Vagina (tissue), 2 donors: ENCODE measurements at regions not wholly inside any gene's neighbourhood (a gene's known extent, or its start where the extent isn't known, plus 50 kb on each side); places are given as distances from the start of the nearest gene placed in this dataset.

Experiments used
- DNase-seq, 2 donors: peaks; one replicate each; pipeline ENCODE4 v3.0.0-alpha.2; 2017; ENCODE audit errors: extremely low spot score in 2 of 2
- H3K27ac ChIP-seq: fragments of 200-600 bp; sonication (generic); one replicate; pipeline ENCODE4 v1.5.1; 2019
- H3K27me3 ChIP-seq: fragments of 200-600 bp; sonication (generic); one replicate; pipeline ENCODE4 v1.5.1; 2019
- H3K36me3 ChIP-seq, 2 donors: fragments of 200-600 bp; sonication (generic); one replicate each; pipeline ENCODE4 v1.5.1; 2017 to 2019
- H3K4me1 ChIP-seq: fragments of 200-600 bp; sonication (generic); one replicate; pipeline ENCODE4 v1.5.1; 2019
- H3K4me3 ChIP-seq, 2 donors: fragments of 200-600 bp; sonication (generic); 1 replicate in 1 of 2; 2 replicates in 1 of 2; pipeline ENCODE4 v1.5.1; 2016 to 2019
- H3K9me3 ChIP-seq: fragments of 200-600 bp; sonication (generic); one replicate; pipeline ENCODE4 v1.5.1; 2019
- CTCF ChIP-seq, 3 experiments: fragments of 450-650 bp in 2 of 3; fragments of 200-600 bp in 1 of 3; sonication (generic) in 1 of 3; IDR thresholded peaks; one replicate each; pipeline ENCODE4 v1.5.1; 2017 to 2019; ENCODE audit warnings: antibody characterized with exemption in 3 of 3, mild to moderate bottlenecking in 2 of 3, moderate library complexity in 2 of 3
- POLR2A ChIP-seq, 2 donors: fragments of 450-650 bp; IDR thresholded peaks; one replicate each; pipeline ENCODE4 v1.6.1; 2017; ENCODE audit warnings: antibody characterized with exemption in 2 of 2, mild to moderate bottlenecking in 2 of 2, moderate library complexity in 2 of 2
- POLR2AphosphoS5 ChIP-seq, 2 donors: sonication (generic); formaldehyde crosslinking; IDR thresholded peaks; one replicate each; pipeline ENCODE4 v1.9.0; 2017; ENCODE audit warnings: antibody characterized with exemption in 2 of 2, mild to moderate bottlenecking in 2 of 2, low read depth in 1 of 2; ENCODE audit not compliant: insufficient read depth in 1 of 2
- intact Hi-C: fragments of 100-400 bp; cut with DNase I; formaldehyde crosslinking; loops from one replicate; pipeline ENCODE4 v1.15.1; 2023

- DNase-seq = no peak
- intact Hi-C loops = no loop called here
- Histone ChIP-seq H3K36me3 (no peaks in the 10 kb centered on the region), H3K4me1 (no peaks in the 10 kb centered on the region), H3K9me3 (no peaks in the 10 kb centered on the region), H3K27ac (no peak overlapping the region), H3K4me3 (no peak overlapping the region), H3K27me3 (no peaks in the 10 kb centered on the region)
- no peak for TF ChIP-seq CTCF (IDR thresholded peaks at IDR 0.05)
- no peak for TF ChIP-seq POLR2A (IDR thresholded peaks at IDR 0.05)
- TF ChIP-seq POLR2AphosphoS5 (IDR thresholded peaks at IDR 0.05; ENCODE audit: insufficient read depth in 1 of 2, low read depth in 1 of 2) = no peak
Observed at GRCh38 chr15:96038131-96038530, 292.4 kb upstream of the NR2F2 start.

GRCh38 chr15:96038650-96039049, 291.9 kb upstream of the NR2F2 start:
- no peak overlapping the region for H3K4me3 ChIP-seq
- H3K4me1 ChIP-seq = no peaks in the 10 kb centered on the region
- intact Hi-C loops = no loop called here
- H3K9me3 ChIP-seq = no peaks in the 10 kb centered on the region
- H3K27me3 ChIP-seq = no peaks in the 10 kb centered on the region
- H3K27ac ChIP-seq = no peak overlapping the region
- no peak for TF ChIP-seq POLR2AphosphoS5 (IDR thresholded peaks at IDR 0.05; ENCODE audit: insufficient read depth in 1 of 2, low read depth in 1 of 2)
- no peak for TF ChIP-seq CTCF (IDR thresholded peaks at IDR 0.05)
- TF ChIP-seq POLR2A (IDR thresholded peaks at IDR 0.05) = no peak
- no peaks in the 10 kb centered on the region for H3K36me3 ChIP-seq
- no peak for DNase-seq

- Histone ChIP-seq H3K4me3 (no peak overlapping the region), H3K4me1 (no peaks in the 10 kb centered on the region), H3K36me3 (no peaks in the 10 kb centered on the region), H3K27me3 (no peaks in the 10 kb centered on the region), H3K27ac (no peak overlapping the region), H3K9me3 (no peaks in the 10 kb centered on the region)
- no peak for DNase-seq
- intact Hi-C loops = no loop called here
- TF ChIP-seq POLR2A (IDR thresholded peaks at IDR 0.05) = no peak
- TF ChIP-seq POLR2AphosphoS5 (IDR thresholded peaks at IDR 0.05; ENCODE audit: insufficient read depth in 1 of 2, low read depth in 1 of 2) = no peak
- no peak for TF ChIP-seq CTCF (IDR thresholded peaks at IDR 0.05)
Observed at GRCh38 chr15:96041982-96042733, 288.3 kb upstream of the NR2F2 start.

GRCh38 chr15:96042734-96043224, 287.7 kb upstream of the NR2F2 start:
- intact Hi-C loops = no loop called here

More at GRCh38 chr15:96042734-96043224, 287.7 kb upstream of the NR2F2 start:
- Histone ChIP-seq H3K4me3 (no peak overlapping the region), H3K27ac (no peak overlapping the region), H3K9me3 (no peaks in the 10 kb centered on the region), H3K4me1 (no peaks in the 10 kb centered on the region), H3K27me3 (no peaks in the 10 kb centered on the region), H3K36me3 (no peaks in the 10 kb centered on the region)
- DNase-seq = no peak
- TF ChIP-seq CTCF (IDR thresholded peaks at IDR 0.05) = no peak
- TF ChIP-seq POLR2A (IDR thresholded peaks at IDR 0.05) = no peak
- TF ChIP-seq POLR2AphosphoS5 (IDR thresholded peaks at IDR 0.05; ENCODE audit: insufficient read depth in 1 of 2, low read depth in 1 of 2) = no peak
